ENCODE measurements at regions not wholly inside any gene's neighbourhood (a gene's known extent, or its start where the extent isn't known, plus 50 kb on each side); places are given as distances from the start of the nearest gene placed in this dataset.

- TF ChIP-seq CTCF (IDR thresholded peaks at IDR 0.05), result no peak
- no peak for TF ChIP-seq POLR2A (IDR thresholded peaks at IDR 0.05)
These were observed 419.8 kb upstream of the CDH11 start for GRCh38 chr16:65541646-65542045.
